T1000 (cell line): ENCODE measurements at regions not wholly inside any gene's neighbourhood (a gene's known extent, or its start where the extent isn't known, plus 50 kb on each side); places are given as distances from the start of the nearest gene placed in this dataset.

Experiments used
- DNase-seq: peaks from one replicate; lab custom pipeline; 2025; ENCODE audit warnings: mixed read lengths; lab: John Stamatoyannopoulos, UW

DNA sequence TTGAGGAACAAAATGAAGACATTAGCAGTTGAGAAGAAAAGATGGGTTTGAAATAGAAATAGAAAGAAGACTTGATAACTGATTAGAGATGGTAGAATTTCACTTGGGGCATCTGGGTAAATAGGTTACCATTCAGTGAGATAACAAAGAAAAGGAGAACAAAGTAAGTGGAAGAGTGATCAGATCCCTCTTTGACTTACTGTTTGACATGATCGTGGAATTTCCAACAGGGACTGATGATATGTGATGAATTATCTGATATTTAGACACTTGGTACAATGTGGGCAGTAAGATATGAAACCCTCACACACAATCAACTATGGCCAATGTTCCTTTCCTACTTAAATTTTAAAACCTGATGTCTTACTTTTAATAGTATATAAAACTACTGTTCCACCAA is 70.1 kb upstream of the STARD4 start:
- DNase-seq: no peak

GRCh38 chr5:111580956-111581355 is 68.6 kb upstream of the STARD4 start:
- DNase-seq: no peak

GRCh38 chr5:111574311-111574710 is 62.0 kb upstream of the STARD4 start:
- no peak for DNase-seq

DNA sequence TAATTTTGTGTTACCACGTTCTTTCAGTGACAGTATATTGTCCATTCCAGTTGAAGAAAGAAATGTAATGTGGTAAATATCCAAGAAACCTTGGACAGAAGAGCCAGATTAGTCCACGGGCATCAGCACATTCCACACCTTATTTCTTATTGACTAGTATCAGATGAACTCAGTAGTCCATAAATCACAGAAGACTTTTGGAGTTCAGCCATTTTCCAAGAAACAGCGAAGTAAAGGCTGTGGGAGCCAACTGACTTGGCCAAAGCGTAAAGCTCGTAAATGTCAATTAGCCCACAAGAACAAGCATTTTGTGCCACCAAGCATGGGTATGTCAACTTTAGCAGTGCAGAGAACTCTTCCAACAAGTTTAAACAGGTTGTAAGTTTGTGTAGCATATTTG is 60.2 kb upstream of the STARD4 start:
- DNase-seq: no peak

- DNase-seq: no peak
These were observed 50.9 kb upstream of the STARD4 start for GRCh38 chr5:111563031-111563822.

DNA sequence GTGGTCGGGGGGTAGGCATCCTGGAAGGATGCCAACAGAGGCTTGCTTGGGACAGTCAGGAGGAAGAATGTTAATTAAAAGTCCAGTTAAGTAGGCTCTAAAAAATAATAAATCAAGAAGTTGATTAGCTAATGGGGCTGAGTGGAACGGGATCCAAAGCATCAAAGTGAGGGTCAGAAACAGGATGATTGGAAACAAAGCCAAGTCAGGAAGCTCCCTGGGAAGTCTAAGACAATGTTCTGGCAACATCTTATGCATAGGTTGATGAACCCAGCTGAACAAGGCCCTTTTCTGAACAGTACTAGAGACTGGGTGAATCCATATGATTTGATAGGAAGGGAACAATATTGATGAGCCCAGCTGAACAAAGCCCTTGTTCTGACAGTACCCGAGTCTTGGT is 50.2 kb upstream of the STARD4 start:
- no peak for DNase-seq
